ENCODE measurements at regions not wholly inside any gene's neighbourhood (a gene's known extent, or its start where the extent isn't known, plus 50 kb on each side); places are given as distances from the start of the nearest gene placed in this dataset.

GRCh38 chr18:30298769-30299168, 743.8 kb downstream of the DSC3 start:
- no peak for TF ChIP-seq POLR2A (IDR thresholded peaks at IDR 0.05)
- TF ChIP-seq CTCF (IDR thresholded peaks at IDR 0.05), result no peak

Measured in body of pancreas (tissue), 4 donors.